Activated CD4-positive, alpha-beta T cell treated with anti-CD3 and anti-CD28 coated beads, Interleukin-2, amount 10 ng/mL, durations not matched to agents 7 days and 5 days (primary cell): ENCODE measurements at regions not wholly inside any gene's neighbourhood (a gene's known extent, or its start where the extent isn't known, plus 50 kb on each side); places are given as distances from the start of the nearest gene placed in this dataset.
"Not testable (repeated sequence)": the region's sequence is repeated elsewhere in the genome, so short reads cannot be mapped to it uniquely, and the experiment has no call there.

Experiments used
- CTCF ChIA-PET: fragments of 350-600 bp; sonication (Branson Sonifier 250); formaldehyde crosslinking; loops from one replicate; lab custom pipeline; 2021; ENCODE audit warnings: antibody characterized with exemption; lab: Charles Lee
- POLR2A ChIA-PET: fragments of 350-600 bp; sonication (Branson Sonifier 250); formaldehyde crosslinking; loops from one replicate; lab custom pipeline; 2021; ENCODE audit warnings: antibody characterized with exemption; lab: Charles Lee
- DNase-seq: peaks from one replicate; pipeline ENCODE4 v3.0.0-alpha.2; 2020
- H3K27ac Mint-ChIP-seq: one replicate; pipeline ENCODE4 v1.8.0; 2021; ENCODE audit warnings: mild to moderate bottlenecking, moderate library complexity, mixed read lengths
- H3K27me3 Mint-ChIP-seq: one replicate; pipeline ENCODE4 v1.8.0; 2021; ENCODE audit warnings: mixed read lengths
- H3K36me3 Mint-ChIP-seq: one replicate; pipeline ENCODE4 v1.8.0; 2021; ENCODE audit warnings: low read depth, mixed read lengths
- H3K4me1 Mint-ChIP-seq: one replicate; pipeline ENCODE4 v1.8.0; 2021; ENCODE audit warnings: mixed read lengths
- H3K4me3 Mint-ChIP-seq: one replicate; pipeline ENCODE4 v1.8.0; 2021; ENCODE audit warnings: mild to moderate bottlenecking, moderate library complexity, mixed read lengths
- H3K9me3 Mint-ChIP-seq: one replicate; pipeline ENCODE4 v1.8.0; 2021; ENCODE audit warnings: mixed read lengths

GRCh38 chr15:31197497-31198414 lies 96.2 kb upstream of the TRPM1 start:
- POLR2A ChIA-PET = no interaction called here
- peaks cover 16% of the 10 kb centered on the region for H3K27me3 Mint-ChIP-seq
- peak; percentile 42 for DNase-seq
- peaks cover 31% of the 10 kb centered on the region for H3K4me1 Mint-ChIP-seq
- CTCF ChIA-PET = no interaction called here
- no peaks in the 10 kb centered on the region for H3K9me3 Mint-ChIP-seq
- no peak overlapping the region for H3K4me3 Mint-ChIP-seq
- H3K36me3 Mint-ChIP-seq = no peaks in the 10 kb centered on the region
- H3K27ac Mint-ChIP-seq = peak overlapping the region; percentile 38

- H3K36me3 Mint-ChIP-seq = no peaks in the 10 kb centered on the region
- ChIA-PET CTCF (interaction anchor here (0.6 to 2.8 kb wide), 8 partner anchors 14 to 298 kb away, joined by 3 to 17 read pairs (median 4); no protein-coding TSS in a partner anchor), POLR2A (no interaction called here)
- peak overlapping the region; percentile 31 for H3K27ac Mint-ChIP-seq
- peak; percentile 84 for DNase-seq
- H3K4me3 Mint-ChIP-seq = no peak overlapping the region
- peaks cover 18% of the 10 kb centered on the region for H3K27me3 Mint-ChIP-seq
- H3K9me3 Mint-ChIP-seq = no peaks in the 10 kb centered on the region
- H3K4me1 Mint-ChIP-seq = peaks cover 45% of the 10 kb centered on the region
Measured at GRCh38 chr15:31200735-31201151, 99.2 kb upstream of the TRPM1 start.

GRCh38 chr15:31202953-31203352 lies 101.4 kb upstream of the TRPM1 start:
- H3K9me3 Mint-ChIP-seq = no peaks in the 10 kb centered on the region
- peak; percentile 69 for DNase-seq
- H3K27ac Mint-ChIP-seq = peak overlapping the region; percentile 50
- peaks cover 63% of the 10 kb centered on the region for H3K4me1 Mint-ChIP-seq
- H3K27me3 Mint-ChIP-seq = peaks cover 17% of the 10 kb centered on the region
- ChIA-PET CTCF (interaction anchor here (1.8 to 3.3 kb wide), 2 partner anchors 12 to 285 kb away, joined by 3 to 8 read pairs; no protein-coding TSS in a partner anchor), POLR2A (no interaction called here)
- no peaks in the 10 kb centered on the region for H3K36me3 Mint-ChIP-seq
- no peak overlapping the region for H3K4me3 Mint-ChIP-seq

- Mint-ChIP-seq H3K9me3 (no peaks in the 10 kb centered on the region), H3K4me3 (no peak overlapping the region), H3K27me3 (peaks cover 7% of the 10 kb centered on the region), H3K4me1 (peaks cover 63% of the 10 kb centered on the region), H3K36me3 (no peaks in the 10 kb centered on the region), H3K27ac (no peak overlapping the region)
- no peak for DNase-seq
- ChIA-PET POLR2A (no interaction called here), CTCF (interaction anchor here (1.8 to 3.3 kb wide), 2 partner anchors 11 to 284 kb away, joined by 3 to 8 read pairs; no protein-coding TSS in a partner anchor)
Measured at GRCh38 chr15:31203999-31204398, 102.5 kb upstream of the TRPM1 start.

GRCh38 chr15:31206386-31207181 lies 105.1 kb upstream of the TRPM1 start:
- H3K4me1 Mint-ChIP-seq = peaks cover 67% of the 10 kb centered on the region
- H3K36me3 Mint-ChIP-seq = peaks cover 10% of the 10 kb centered on the region
- ChIA-PET CTCF (interaction anchor here (0.9 to 1.6 kb wide), 4 partner anchors 9 to 282 kb away, joined by 3 to 5 read pairs (median 4); no protein-coding TSS in a partner anchor), POLR2A (no interaction called here)
- H3K4me3 Mint-ChIP-seq = no peak overlapping the region
- H3K27me3 Mint-ChIP-seq = peaks cover 2% of the 10 kb centered on the region
- DNase-seq = no peak
- H3K9me3 Mint-ChIP-seq = peaks cover 10% of the 10 kb centered on the region
- no peak overlapping the region for H3K27ac Mint-ChIP-seq

- H3K36me3 Mint-ChIP-seq = peaks cover 11% of the 10 kb centered on the region
Measured at GRCh38 chr15:31207246-31207645, 105.7 kb upstream of the TRPM1 start.

GRCh38 chr15:31207861-31208260 lies 106.3 kb upstream of the TRPM1 start:
- H3K27me3 Mint-ChIP-seq, DNase-seq, POLR2A ChIA-PET, H3K4me3 Mint-ChIP-seq: not testable (repeated sequence)
- peaks cover 11% of the 10 kb centered on the region for H3K36me3 Mint-ChIP-seq
- H3K9me3 Mint-ChIP-seq = peaks cover 11% of the 10 kb centered on the region
- peaks cover 68% of the 10 kb centered on the region for H3K4me1 Mint-ChIP-seq
- CTCF ChIA-PET = interaction anchor here (1.0 kb wide), 1 partner anchor 184 kb away, joined by 3 read pairs; no protein-coding TSS in a partner anchor
- H3K27ac Mint-ChIP-seq = peak overlapping the region; percentile 76

More at GRCh38 chr15:31207246-31207645, 105.7 kb upstream of the TRPM1 start:
- DNase-seq = peak; percentile 71
- ChIA-PET POLR2A (no interaction called here), CTCF (interaction anchor here (0.9 to 1.6 kb wide), 3 partner anchors 8 to 281 kb away, joined by 3 to 5 read pairs (median 3); no protein-coding TSS in a partner anchor)
- H3K4me1 Mint-ChIP-seq = peaks cover 68% of the 10 kb centered on the region
- no peak overlapping the region for H3K4me3 Mint-ChIP-seq
- H3K27ac Mint-ChIP-seq = peak overlapping the region; percentile 76
- peaks cover 11% of the 10 kb centered on the region for H3K9me3 Mint-ChIP-seq
- H3K27me3 Mint-ChIP-seq = peaks cover 2% of the 10 kb centered on the region

- DNase-seq = no peak
- POLR2A ChIA-PET = no interaction called here
- H3K27ac Mint-ChIP-seq = no peak overlapping the region
- CTCF ChIA-PET = no interaction called here
- H3K9me3 Mint-ChIP-seq = peaks cover 11% of the 10 kb centered on the region
- peaks cover 11% of the 10 kb centered on the region for H3K36me3 Mint-ChIP-seq
- H3K4me3 Mint-ChIP-seq = no peak overlapping the region
- H3K27me3 Mint-ChIP-seq = peaks cover 2% of the 10 kb centered on the region
- H3K4me1 Mint-ChIP-seq = peaks cover 67% of the 10 kb centered on the region
Measured at GRCh38 chr15:31208817-31209216, 107.3 kb upstream of the TRPM1 start.

- CTCF ChIA-PET = interaction anchor here (1.5 kb wide), 1 partner anchor 118 kb away, joined by 4 read pairs; no protein-coding TSS in a partner anchor
- Mint-ChIP-seq H3K9me3 (peaks cover 11% of the 10 kb centered on the region), H3K36me3 (peaks cover 11% of the 10 kb centered on the region), H3K4me1 (peaks cover 77% of the 10 kb centered on the region), H3K27me3 (no peaks in the 10 kb centered on the region), H3K4me3 (no peak overlapping the region), H3K27ac (peak overlapping the region; percentile 54)
- DNase-seq = no peak
- POLR2A ChIA-PET = no interaction called here
Measured at GRCh38 chr15:31211353-31211752, 109.8 kb upstream of the TRPM1 start.

GRCh38 chr15:31212326-31213080 lies 111.0 kb upstream of the TRPM1 start:
- ChIA-PET CTCF (interaction anchor here (1.2 to 1.5 kb wide), 2 partner anchors 117 to 154 kb away, joined by 4 read pairs; no protein-coding TSS in a partner anchor), POLR2A (no interaction called here)
- H3K4me1 Mint-ChIP-seq = peaks cover 77% of the 10 kb centered on the region
- no peak overlapping the region for H3K27ac Mint-ChIP-seq
- peaks cover 11% of the 10 kb centered on the region for H3K9me3 Mint-ChIP-seq
- H3K36me3 Mint-ChIP-seq = peaks cover 11% of the 10 kb centered on the region
- no peak overlapping the region for H3K4me3 Mint-ChIP-seq
- no peaks in the 10 kb centered on the region for H3K27me3 Mint-ChIP-seq
- no peak for DNase-seq

- CTCF ChIA-PET = interaction anchor here (0.7 to 2.1 kb wide), 24 partner anchors 9 to 281 kb away, joined by 3 to 9 read pairs (median 4); partner anchors contain the start of gene KLF13
- peak; percentile 41 for DNase-seq
- Mint-ChIP-seq H3K9me3 (peaks cover 11% of the 10 kb centered on the region), H3K27me3 (no peaks in the 10 kb centered on the region), H3K4me1 (peaks cover 72% of the 10 kb centered on the region), H3K27ac (peak overlapping the region; percentile 88), H3K36me3 (peaks cover 11% of the 10 kb centered on the region), H3K4me3 (peak overlapping the region; percentile 72)
- POLR2A ChIA-PET = interaction anchor here (0.5 to 1.3 kb wide), 2 partner anchors 112 to 128 kb away, joined by 3 to 6 read pairs; partner anchors contain the start of gene KLF13
Measured at GRCh38 chr15:31214158-31214863, 112.3 kb upstream of the KLF13 start.
